ENCODE measurements at regions not wholly inside any gene's neighbourhood (a gene's known extent, or its start where the extent isn't known, plus 50 kb on each side); places are given as distances from the start of the nearest gene placed in this dataset.

GRCh38 chr7:11970132-11970531, 138.1 kb upstream of the THSD7A start:
- H3K9me3 ChIP-seq: peaks cover 0 to 40% of the 10 kb centered on the region in 2 donors
- intact Hi-C loops (cut with DNase I): no loop called here
- H3K27me3 ChIP-seq: no peaks in the 10 kb centered on the region
- H3K27ac ChIP-seq: no peak overlapping the region
- no peak for TF ChIP-seq CTCF (IDR thresholded peaks at IDR 0.05)
- no peaks in the 10 kb centered on the region for H3K4me1 ChIP-seq
- no peak overlapping the region for H3K4me3 ChIP-seq
- ATAC-seq: no peak
- H3K36me3 ChIP-seq: no peaks in the 10 kb centered on the region
- DNase-seq: no peak

GRCh38 chr7:11985376-11985775, 153.4 kb upstream of the THSD7A start:
- Histone ChIP-seq H3K9me3 (peaks cover 0 to 37% of the 10 kb centered on the region in 2 donors), H3K4me3 (no peak overlapping the region), H3K27me3 (no peaks in the 10 kb centered on the region), H3K4me1 (no peaks in the 10 kb centered on the region), H3K36me3 (no peaks in the 10 kb centered on the region), H3K27ac (no peak overlapping the region)
- no peak for ATAC-seq
- no peak for TF ChIP-seq CTCF (IDR thresholded peaks at IDR 0.05)
- DNase-seq: no peak
- intact Hi-C loops (cut with DNase I): no loop called here

GRCh38 chr7:11985971-11986370, 154.0 kb upstream of the THSD7A start:
- no peaks in the 10 kb centered on the region for H3K4me1 ChIP-seq

GRCh38 chr7:11988186-11988585, 156.2 kb upstream of the THSD7A start:
- peaks cover 0 to 14% of the 10 kb centered on the region in 2 donors for H3K9me3 ChIP-seq
- TF ChIP-seq CTCF (IDR thresholded peaks at IDR 0.05): no peak
- no peaks in the 10 kb centered on the region for H3K36me3 ChIP-seq
- ATAC-seq: peak; percentile 87
- H3K27ac ChIP-seq: no peak overlapping the region
- no peaks in the 10 kb centered on the region for H3K27me3 ChIP-seq
- H3K4me3 ChIP-seq: no peak overlapping the region
- intact Hi-C loops (cut with DNase I): no loop called here
- no peaks in the 10 kb centered on the region for H3K4me1 ChIP-seq
- DNase-seq: no peak

More at GRCh38 chr7:11985971-11986370, 154.0 kb upstream of the THSD7A start:
- intact Hi-C loops (cut with DNase I): no loop called here
- TF ChIP-seq CTCF (IDR thresholded peaks at IDR 0.05): no peak
- DNase-seq: no peak
- Histone ChIP-seq H3K27ac (no peak overlapping the region), H3K9me3 (peaks cover 0 to 31% of the 10 kb centered on the region in 2 donors), H3K36me3 (no peaks in the 10 kb centered on the region), H3K27me3 (no peaks in the 10 kb centered on the region), H3K4me3 (no peak overlapping the region)
- no peak for ATAC-seq

- DNase-seq (no peak), ATAC-seq (no peak)
- H3K27me3 ChIP-seq: no peaks in the 10 kb centered on the region
- peaks cover 0 to 4% of the 10 kb centered on the region in 2 donors for H3K9me3 ChIP-seq
- TF ChIP-seq CTCF (IDR thresholded peaks at IDR 0.05): no peak
- intact Hi-C loops (cut with DNase I): no loop called here
- H3K4me3 ChIP-seq: no peak overlapping the region
- H3K4me1 ChIP-seq: no peaks in the 10 kb centered on the region
- H3K27ac ChIP-seq: no peak overlapping the region
- H3K36me3 ChIP-seq: no peaks in the 10 kb centered on the region
Measured at GRCh38 chr7:12002428-12002827, 170.4 kb upstream of the THSD7A start.

All from left lung (tissue), 4 donors.